ENCODE measurements at regions not wholly inside any gene's neighbourhood (a gene's known extent, or its start where the extent isn't known, plus 50 kb on each side); places are given as distances from the start of the nearest gene placed in this dataset.

GRCh38 chr11:31913985-31914384 lies 102.9 kb upstream of the PAX6 start:
- TF ChIP-seq, protein P1, sequence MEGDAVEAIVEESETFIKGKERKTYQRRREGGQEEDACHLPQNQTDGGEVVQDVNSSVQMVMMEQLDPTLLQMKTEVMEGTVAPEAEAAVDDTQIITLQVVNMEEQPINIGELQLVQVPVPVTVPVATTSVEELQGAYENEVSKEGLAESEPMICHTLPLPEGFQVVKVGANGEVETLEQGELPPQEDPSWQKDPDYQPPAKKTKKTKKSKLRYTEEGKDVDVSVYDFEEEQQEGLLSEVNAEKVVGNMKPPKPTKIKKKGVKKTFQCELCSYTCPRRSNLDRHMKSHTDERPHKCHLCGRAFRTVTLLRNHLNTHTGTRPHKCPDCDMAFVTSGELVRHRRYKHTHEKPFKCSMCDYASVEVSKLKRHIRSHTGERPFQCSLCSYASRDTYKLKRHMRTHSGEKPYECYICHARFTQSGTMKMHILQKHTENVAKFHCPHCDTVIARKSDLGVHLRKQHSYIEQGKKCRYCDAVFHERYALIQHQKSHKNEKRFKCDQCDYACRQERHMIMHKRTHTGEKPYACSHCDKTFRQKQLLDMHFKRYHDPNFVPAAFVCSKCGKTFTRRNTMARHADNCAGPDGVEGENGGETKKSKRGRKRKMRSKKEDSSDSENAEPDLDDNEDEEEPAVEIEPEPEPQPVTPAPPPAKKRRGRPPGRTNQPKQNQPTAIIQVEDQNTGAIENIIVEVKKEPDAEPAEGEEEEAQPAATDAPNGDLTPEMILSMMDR (IDR thresholded peaks at IDR 0.05): no peak
- Histone ChIP-seq H3K36me3 (no peaks in the 10 kb centered on the region), H3K27ac (no peak overlapping the region), H3K27me3 (no peaks in the 10 kb centered on the region), H3K4me1 (no peaks in the 10 kb centered on the region), H3K4me3 (no peak overlapping the region), H3K9me3 (no peaks in the 10 kb centered on the region)
- intact Hi-C loops (cut with DNase I): no loop called here
- no peak for DNase-seq (ENCODE audit: low spot score in 2 of 2)

DNA sequence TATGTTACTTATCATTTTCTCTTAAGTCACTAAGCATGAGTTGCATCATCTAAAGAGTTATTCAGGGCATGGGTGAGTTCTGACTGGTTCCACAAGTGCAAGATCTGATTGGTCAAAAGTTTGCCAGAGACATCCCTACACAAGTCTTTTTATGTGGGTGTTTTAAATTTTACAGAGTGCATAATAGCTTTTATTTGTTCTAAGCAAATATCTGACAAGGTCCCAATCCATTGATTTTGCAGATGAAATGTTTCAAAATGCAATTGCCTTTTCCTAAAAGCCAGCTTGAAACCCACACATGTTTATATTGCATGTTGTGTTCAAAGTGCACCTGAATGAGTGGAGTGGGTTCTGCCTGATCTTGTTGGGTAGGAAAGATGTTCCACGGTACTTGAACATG lies 101.7 kb upstream of the PAX6 start:
- intact Hi-C loops (cut with DNase I): no loop called here
- TF ChIP-seq, protein P1 (IDR thresholded peaks at IDR 0.05): no peak
- no peak for DNase-seq (ENCODE audit: low spot score in 2 of 2)
- Histone ChIP-seq H3K4me1 (no peaks in the 10 kb centered on the region), H3K36me3 (no peaks in the 10 kb centered on the region), H3K27me3 (no peaks in the 10 kb centered on the region), H3K9me3 (no peaks in the 10 kb centered on the region), H3K4me3 (no peak overlapping the region), H3K27ac (no peak overlapping the region)

DNA sequence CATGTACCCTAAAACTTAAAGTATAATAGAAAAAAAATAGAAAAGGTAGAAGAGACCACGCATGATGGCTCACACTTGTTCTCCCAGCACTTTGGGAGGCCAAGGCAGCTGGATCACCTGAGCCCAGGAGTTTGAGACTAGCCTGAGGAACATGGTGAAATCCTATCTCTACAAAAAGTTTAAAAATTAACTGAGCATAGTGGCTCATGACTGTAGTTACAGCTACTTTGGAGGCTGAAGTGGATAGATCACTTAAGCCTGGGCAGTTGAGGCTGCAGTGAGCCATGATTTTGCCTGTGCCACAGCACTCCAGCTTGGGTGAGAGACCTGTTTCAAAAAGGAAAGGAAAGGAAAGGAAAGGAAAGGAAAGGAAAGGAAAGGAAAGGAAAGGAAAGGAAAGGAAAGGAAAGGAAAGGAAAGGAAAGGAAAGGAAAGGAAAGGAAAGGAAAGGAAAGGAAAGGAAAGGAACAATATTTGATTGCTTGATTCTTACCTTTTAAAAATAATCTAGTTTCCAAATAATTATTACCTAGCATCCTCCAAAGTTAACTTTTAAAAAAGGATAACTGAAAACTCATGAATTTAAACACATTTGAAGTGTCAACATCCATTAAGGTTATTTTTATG lies 99.9 kb upstream of the PAX6 start:
- Histone ChIP-seq H3K27me3 (no peaks in the 10 kb centered on the region), H3K36me3 (no peaks in the 10 kb centered on the region), H3K9me3 (no peaks in the 10 kb centered on the region), H3K4me1 (no peaks in the 10 kb centered on the region), H3K27ac (no peak overlapping the region), H3K4me3 (no peak overlapping the region)
- intact Hi-C loops (cut with DNase I): no loop called here
- TF ChIP-seq, protein P1 (IDR thresholded peaks at IDR 0.05): no peak
- no peak for DNase-seq (ENCODE audit: low spot score in 2 of 2)

DNA sequence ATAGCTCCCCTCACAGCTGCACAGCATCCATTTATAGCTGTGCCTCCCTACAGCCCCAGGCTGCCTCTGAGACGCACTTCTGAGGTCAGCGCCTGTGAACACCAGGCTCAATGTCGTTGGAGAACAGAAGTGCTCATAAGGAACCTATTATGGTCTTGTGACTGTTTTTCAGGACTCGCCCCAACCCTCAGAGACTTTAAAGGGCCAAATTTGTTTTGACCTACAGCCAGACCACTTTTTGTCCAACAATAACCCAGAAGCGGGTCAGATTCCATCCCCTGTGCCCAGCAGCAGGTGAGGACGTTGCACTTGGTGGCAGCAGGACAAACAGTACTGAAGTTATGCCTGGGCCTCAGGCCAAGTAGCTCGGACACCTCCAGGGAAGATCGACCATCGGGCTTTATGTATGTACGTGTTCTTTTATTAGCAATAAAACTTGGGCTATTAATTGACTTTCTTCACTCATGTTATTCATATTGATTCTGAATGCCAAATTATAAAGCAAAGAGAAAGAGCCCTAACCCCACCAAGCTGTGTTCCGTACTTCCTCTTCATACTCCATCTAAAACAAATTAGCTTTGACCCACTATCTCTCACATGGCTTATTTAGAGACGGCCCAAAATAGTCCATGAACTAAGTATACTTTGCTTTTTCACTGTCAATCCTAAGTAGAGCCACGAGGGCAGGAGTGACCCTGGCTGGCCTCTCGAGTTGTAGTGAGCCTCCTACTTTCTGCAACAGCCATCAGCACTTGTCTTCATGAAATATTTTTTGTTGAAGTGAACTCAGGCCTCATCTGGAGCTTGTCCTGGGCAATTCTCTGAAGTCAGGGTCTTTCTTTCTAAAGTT lies 92.3 kb upstream of the PAX6 start:
- Histone ChIP-seq H3K4me3 (no peak overlapping the region), H3K36me3 (no peaks in the 10 kb centered on the region), H3K9me3 (no peaks in the 10 kb centered on the region), H3K27ac (no peak overlapping the region), H3K4me1 (peaks cover 0 to 5% of the 10 kb centered on the region in 2 donors), H3K27me3 (no peaks in the 10 kb centered on the region)
- DNase-seq (ENCODE audit: low spot score in 2 of 2): no peak
- intact Hi-C loops (cut with DNase I): no loop called here
- TF ChIP-seq, protein P1 (IDR thresholded peaks at IDR 0.05): no peak

DNA sequence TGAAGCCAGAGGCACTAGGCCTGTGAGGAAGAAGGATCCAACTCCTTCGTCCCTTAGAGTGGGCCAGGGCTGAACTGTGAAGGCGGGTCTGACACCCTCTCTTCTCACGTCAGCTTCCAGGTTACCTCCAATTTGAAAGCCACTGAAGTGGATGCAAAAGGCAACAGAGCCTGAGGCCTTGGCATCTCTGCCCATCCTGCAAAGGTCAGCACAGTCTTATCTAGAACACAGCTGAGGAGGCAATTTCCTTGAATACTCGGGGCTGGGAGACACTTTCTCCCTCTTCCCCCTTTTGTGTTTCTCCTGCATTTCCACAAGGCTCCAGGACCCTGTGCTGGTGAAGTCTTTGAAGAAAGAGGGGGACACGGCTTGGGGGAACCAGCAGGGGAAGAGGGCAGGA lies 91.6 kb upstream of the PAX6 start:
- Histone ChIP-seq H3K36me3 (no peaks in the 10 kb centered on the region), H3K27me3 (no peaks in the 10 kb centered on the region), H3K27ac (no peak overlapping the region), H3K9me3 (no peaks in the 10 kb centered on the region), H3K4me1 (peaks cover 0 to 5% of the 10 kb centered on the region in 2 donors), H3K4me3 (no peak overlapping the region)
- intact Hi-C loops (cut with DNase I): no loop called here
- DNase-seq (ENCODE audit: low spot score in 2 of 2): no peak
- TF ChIP-seq, protein P1 (IDR thresholded peaks at IDR 0.05): no peak

Measured in ascending aorta (tissue), 2 donors.